ENCODE measurements at regions not wholly inside any gene's neighbourhood (a gene's known extent, or its start where the extent isn't known, plus 50 kb on each side); places are given as distances from the start of the nearest gene placed in this dataset.

- no peaks in the 10 kb centered on the region for H3K9me3 ChIP-seq (ENCODE audit: control insufficient read depth in 4 of 4, low read length in 3 of 4)
- H3K4me1 ChIP-seq (ENCODE audit: control insufficient read depth in 4 of 4, insufficient read depth in 4 of 4, low read length in 3 of 4): no peaks in the 10 kb centered on the region
- WGBS: 74% methylated on average over 3 of the region's 3 CpGs
- H3K27ac ChIP-seq (ENCODE audit: low read depth in 1 of 2, low read length in 2 of 2): no peak overlapping the region
- H3K27me3 ChIP-seq (ENCODE audit: control insufficient read depth in 4 of 4, insufficient read depth in 4 of 4, low read length in 3 of 4): no peaks in the 10 kb centered on the region
- TF ChIP-seq FOXA1 (IDR thresholded peaks at IDR 0.05) (no peak), YY1 (IDR thresholded peaks at IDR 0.05) (no peak), RXRA (IDR thresholded peaks at IDR 0.05) (no peak), CTCF (IDR thresholded peaks at IDR 0.05; ENCODE audit: low read depth, low read length, missing input control) (no peak), FOXA2 (IDR thresholded peaks at IDR 0.05) (no peak), ZBTB33 (IDR thresholded peaks at IDR 0.05) (no peak), HNF4G (IDR thresholded peaks at IDR 0.05) (no peak)
- TF ChIP-seq, protein P1, sequence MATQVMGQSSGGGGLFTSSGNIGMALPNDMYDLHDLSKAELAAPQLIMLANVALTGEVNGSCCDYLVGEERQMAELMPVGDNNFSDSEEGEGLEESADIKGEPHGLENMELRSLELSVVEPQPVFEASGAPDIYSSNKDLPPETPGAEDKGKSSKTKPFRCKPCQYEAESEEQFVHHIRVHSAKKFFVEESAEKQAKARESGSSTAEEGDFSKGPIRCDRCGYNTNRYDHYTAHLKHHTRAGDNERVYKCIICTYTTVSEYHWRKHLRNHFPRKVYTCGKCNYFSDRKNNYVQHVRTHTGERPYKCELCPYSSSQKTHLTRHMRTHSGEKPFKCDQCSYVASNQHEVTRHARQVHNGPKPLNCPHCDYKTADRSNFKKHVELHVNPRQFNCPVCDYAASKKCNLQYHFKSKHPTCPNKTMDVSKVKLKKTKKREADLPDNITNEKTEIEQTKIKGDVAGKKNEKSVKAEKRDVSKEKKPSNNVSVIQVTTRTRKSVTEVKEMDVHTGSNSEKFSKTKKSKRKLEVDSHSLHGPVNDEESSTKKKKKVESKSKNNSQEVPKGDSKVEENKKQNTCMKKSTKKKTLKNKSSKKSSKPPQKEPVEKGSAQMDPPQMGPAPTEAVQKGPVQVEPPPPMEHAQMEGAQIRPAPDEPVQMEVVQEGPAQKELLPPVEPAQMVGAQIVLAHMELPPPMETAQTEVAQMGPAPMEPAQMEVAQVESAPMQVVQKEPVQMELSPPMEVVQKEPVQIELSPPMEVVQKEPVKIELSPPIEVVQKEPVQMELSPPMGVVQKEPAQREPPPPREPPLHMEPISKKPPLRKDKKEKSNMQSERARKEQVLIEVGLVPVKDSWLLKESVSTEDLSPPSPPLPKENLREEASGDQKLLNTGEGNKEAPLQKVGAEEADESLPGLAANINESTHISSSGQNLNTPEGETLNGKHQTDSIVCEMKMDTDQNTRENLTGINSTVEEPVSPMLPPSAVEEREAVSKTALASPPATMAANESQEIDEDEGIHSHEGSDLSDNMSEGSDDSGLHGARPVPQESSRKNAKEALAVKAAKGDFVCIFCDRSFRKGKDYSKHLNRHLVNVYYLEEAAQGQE (IDR thresholded peaks at IDR 0.05): no peak
- TF ChIP-seq, protein P2, sequence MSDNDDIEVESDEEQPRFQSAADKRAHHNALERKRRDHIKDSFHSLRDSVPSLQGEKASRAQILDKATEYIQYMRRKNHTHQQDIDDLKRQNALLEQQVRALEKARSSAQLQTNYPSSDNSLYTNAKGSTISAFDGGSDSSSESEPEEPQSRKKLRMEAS (IDR thresholded peaks at IDR 0.05): no peak
- DNase-seq (ENCODE audit: low spot score): no peak
- no peak overlapping the region for H3K9ac ChIP-seq (ENCODE audit: low read depth in 1 of 2, low read length in 2 of 2)
- no peak overlapping the region for H3K4me3 ChIP-seq (ENCODE audit: low read depth in 1 of 3, low read length in 3 of 3)
- no peaks in the 10 kb centered on the region for H3K36me3 ChIP-seq (ENCODE audit: control insufficient read depth in 4 of 4, insufficient read depth in 3 of 4, low read depth in 1 of 4, low read length in 3 of 4)
These were observed 310.2 kb upstream of the REG3G start for GRCh38 chr2:78715293-78715692.

DNA sequence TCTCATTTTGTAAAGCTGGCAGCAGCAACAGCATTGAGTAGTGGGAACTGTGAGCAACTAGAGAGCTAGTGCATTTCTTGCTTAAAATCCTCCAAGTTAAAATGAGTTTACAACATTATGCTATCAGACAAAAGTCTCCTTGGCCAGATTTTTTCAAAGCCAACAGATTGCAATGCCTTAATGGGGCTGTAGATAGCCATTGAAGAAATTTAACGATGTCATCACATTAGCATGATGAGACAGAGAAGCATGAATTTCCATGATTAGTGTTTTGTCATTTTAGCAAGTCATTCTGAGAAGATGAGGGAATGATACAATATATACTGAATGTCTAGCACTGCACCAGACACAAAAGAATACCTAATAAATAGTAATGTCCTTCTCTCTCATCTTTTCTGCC, 307.5 kb upstream of the REG3G start:
- Histone ChIP-seq H3K4me1 (ENCODE audit: control insufficient read depth in 4 of 4, insufficient read depth in 4 of 4, low read length in 3 of 4) (no peaks in the 10 kb centered on the region), H3K36me3 (ENCODE audit: control insufficient read depth in 4 of 4, insufficient read depth in 3 of 4, low read depth in 1 of 4, low read length in 3 of 4) (no peaks in the 10 kb centered on the region), H3K9me3 (ENCODE audit: control insufficient read depth in 4 of 4, low read length in 3 of 4) (no peaks in the 10 kb centered on the region), H3K27ac (ENCODE audit: low read depth in 1 of 2, low read length in 2 of 2) (no peak overlapping the region), H3K4me3 (ENCODE audit: low read depth in 1 of 3, low read length in 3 of 3) (no peak overlapping the region), H3K27me3 (ENCODE audit: control insufficient read depth in 4 of 4, insufficient read depth in 4 of 4, low read length in 3 of 4) (no peaks in the 10 kb centered on the region), H3K9ac (ENCODE audit: low read depth in 1 of 2, low read length in 2 of 2) (no peak overlapping the region)
- TF ChIP-seq CTCF (IDR thresholded peaks at IDR 0.05; ENCODE audit: low read depth, low read length, missing input control) (no peak), YY1 (IDR thresholded peaks at IDR 0.05) (no peak), RXRA (IDR thresholded peaks at IDR 0.05) (no peak), JUND (IDR thresholded peaks at IDR 0.05) (no peak), GABPA (IDR thresholded peaks at IDR 0.05 in 1 of 2, conservative IDR thresholded peaks at IDR 0.05 in 1 of 2) (no peak), HNF4G (IDR thresholded peaks at IDR 0.05) (no peak), FOXA2 (IDR thresholded peaks at IDR 0.05) (no peak), HNF4A (conservative IDR thresholded peaks at IDR 0.05) (no peak), TAF1 (conservative IDR thresholded peaks at IDR 0.05) (no peak)
- TF ChIP-seq, protein P2 (IDR thresholded peaks at IDR 0.05): no peak
- TF ChIP-seq, protein P1 (IDR thresholded peaks at IDR 0.05): no peak
- DNase-seq (ENCODE audit: low spot score): no peak
- 55% methylated on average over 1 of the region's 1 CpG for WGBS
